CD14-positive monocyte (primary cell): ENCODE measurements at regions not wholly inside any gene's neighbourhood (a gene's known extent, or its start where the extent isn't known, plus 50 kb on each side); places are given as distances from the start of the nearest gene placed in this dataset.

Experiments
- DNase-seq, 3 donors: peaks; one replicate each; pipeline ENCODE4 v3.0.0-alpha.2; 2011 to 2022
- H2AFZ ChIP-seq: 2 replicates; pipeline ENCODE4 v1.6.0; 2012; ENCODE audit warnings: mild to moderate bottlenecking, low read depth, low read length, inconsistent platforms; ENCODE audit not compliant: insufficient read depth, poor library complexity, severe bottlenecking
- H3K27ac ChIP-seq, 2 donors: 1 replicate in 1 of 2; 2 replicates in 1 of 2; pipeline ENCODE4 v1.5.1; 2012 to 2013; ENCODE audit warnings: low read length in 2 of 2, control low read depth in 1 of 2, inconsistent platforms in 1 of 2, low read depth in 1 of 2, mild to moderate bottlenecking in 1 of 2
- H3K27me3 ChIP-seq, 2 donors: one replicate each; pipeline versions ENCODE4 v1.6.0 to v1.6.1; 2011 to 2013; ENCODE audit warnings: low read length in 2 of 2; ENCODE audit not compliant: control insufficient read depth in 2 of 2, insufficient read depth in 2 of 2
- H3K36me3 ChIP-seq, 2 donors: replicated peaks in 1 of 2; 1 replicate in 1 of 2; 2 replicates in 1 of 2; pipeline versions ENCODE4 v1.5.1 to v1.6.1; 2012 to 2013; ENCODE audit warnings: low read length in 2 of 2, control low read depth in 1 of 2, inconsistent platforms in 1 of 2, mild to moderate bottlenecking in 1 of 2; ENCODE audit not compliant: insufficient read depth in 2 of 2, control insufficient read depth in 1 of 2
- H3K4me1 ChIP-seq, 2 donors: 1 replicate in 1 of 2; 2 replicates in 1 of 2; pipeline versions ENCODE4 v1.5.1 to v1.6.1; 2012 to 2013; ENCODE audit warnings: low read length in 2 of 2, control low read depth in 1 of 2, inconsistent platforms in 1 of 2, mild to moderate bottlenecking in 1 of 2, moderate library complexity in 1 of 2; ENCODE audit not compliant: insufficient read depth in 2 of 2, control insufficient read depth in 1 of 2
- H3K4me2 ChIP-seq: replicated peaks from 2 replicates; pipeline ENCODE3; 2012; ENCODE audit warnings: low read length, moderate library complexity, mild to moderate bottlenecking; ENCODE audit not compliant: poor library complexity, severe bottlenecking; ENCODE audit errors: extremely low read depth
- H3K4me3 ChIP-seq, 3 experiments: fragments of 200-600 bp in 1 of 3; sonication (generic) in 1 of 3; replicated peaks in 1 of 3; 1 replicate in 2 of 3; 2 replicates in 1 of 3; pipeline ENCODE4 v1.5.1; 2011 to 2013; ENCODE audit warnings: low read length in 3 of 3, mild to moderate bottlenecking in 3 of 3, control low read depth in 2 of 3, low read depth in 2 of 3, inconsistent platforms in 1 of 3, moderate library complexity in 1 of 3
- H3K79me2 ChIP-seq: 2 replicates; pipeline ENCODE4 v1.6.0; 2012; ENCODE audit warnings: mild to moderate bottlenecking, control low read depth, inconsistent platforms, low read length, moderate library complexity; ENCODE audit not compliant: insufficient read depth
- H3K9ac ChIP-seq: 2 replicates; pipeline ENCODE4 v1.6.0; 2017; ENCODE audit warnings: low read length, mild to moderate bottlenecking; ENCODE audit not compliant: insufficient read depth, poor library complexity, severe bottlenecking
- H3K9me3 ChIP-seq, 2 donors: replicated peaks in 1 of 2; 1 replicate in 1 of 2; 2 replicates in 1 of 2; pipeline versions ENCODE4 v1.5.1 to v1.6.1; 2012 to 2013; ENCODE audit warnings: low read length in 2 of 2, control low read depth in 1 of 2; ENCODE audit not compliant: control insufficient read depth in 1 of 2, insufficient read depth in 1 of 2
- H4K20me1 ChIP-seq: 2 replicates; pipeline ENCODE4 v1.6.0; 2012; ENCODE audit warnings: mild to moderate bottlenecking, low read length, control low read depth, moderate library complexity; ENCODE audit not compliant: insufficient read depth
- H3K27ac Mint-ChIP-seq, 7 donors: one replicate each; pipeline ENCODE4 v1.8.0; 2020; ENCODE audit warnings: mild to moderate bottlenecking in 7 of 7, mixed read lengths in 7 of 7, moderate library complexity in 6 of 7, inconsistent platforms in 2 of 7
- H3K27me3 Mint-ChIP-seq, 3 donors: one replicate each; pipeline ENCODE4 v1.8.0; 2021 to 2022; ENCODE audit warnings: low read depth in 3 of 3, mild to moderate bottlenecking in 3 of 3, mixed read lengths in 3 of 3, moderate library complexity in 3 of 3, inconsistent platforms in 1 of 3
- H3K36me3 Mint-ChIP-seq, 2 donors: one replicate each; pipeline ENCODE4 v1.8.0; 2020; ENCODE audit warnings: mixed read lengths in 2 of 2, inconsistent platforms in 1 of 2, mild to moderate bottlenecking in 1 of 2
- H3K4me1 Mint-ChIP-seq: one replicate; pipeline ENCODE4 v1.8.0; 2020; ENCODE audit warnings: mild to moderate bottlenecking, mixed read lengths
- H3K4me3 Mint-ChIP-seq, 2 donors: one replicate each; pipeline ENCODE4 v1.8.0; 2020; ENCODE audit warnings: mild to moderate bottlenecking in 2 of 2, mixed read lengths in 2 of 2, moderate library complexity in 1 of 2
- H3K9me3 Mint-ChIP-seq, 7 donors: one replicate each; pipeline ENCODE4 v1.8.0; 2020 to 2022; ENCODE audit warnings: mixed read lengths in 7 of 7, mild to moderate bottlenecking in 6 of 7, moderate library complexity in 6 of 7, inconsistent platforms in 2 of 7
- CTCF ChIP-seq: fragments of 200-600 bp; IDR thresholded peaks from one replicate; pipeline ENCODE4 v1.8.0; 2022; ENCODE audit warnings: antibody characterized with exemption, mild to moderate bottlenecking
- WGBS: methylation state at CpG from one replicate; pipeline ENCODE4 v1.1.5; 2013; ENCODE audit warnings: missing lambda C conversion rate; ENCODE audit not compliant: insufficient coverage; 5-methylcytosine and 5-hydroxymethylcytosine counted together
- intact Hi-C, 2 donors: fragments of 100-400 bp; cut with micrococcal nuclease; formaldehyde crosslinking; loops; one replicate each; pipeline versions ENCODE4 v1.15.0 to v1.15.1; 2023

DNA sequence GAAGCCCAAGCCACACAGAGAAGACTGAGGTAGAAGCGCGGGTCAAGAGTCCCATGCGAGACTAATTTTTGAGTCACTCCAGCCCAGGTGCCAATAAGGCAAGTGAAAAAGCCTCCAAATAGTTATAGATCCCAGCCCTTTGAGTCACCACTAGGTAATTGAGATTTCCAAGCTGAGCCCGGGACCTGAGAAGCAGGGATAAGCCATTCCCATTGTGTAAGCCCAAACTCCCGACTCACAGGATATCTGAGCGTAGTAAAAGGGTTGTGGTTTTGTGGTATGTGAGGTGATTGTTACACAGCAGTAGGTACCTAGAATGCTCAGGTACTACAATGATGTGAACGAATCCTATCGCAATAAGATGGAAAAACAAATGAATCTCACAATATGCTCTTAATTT lies 560.7 kb downstream of the DSC3 start:
- H3K79me2 ChIP-seq: no peaks in the 10 kb centered on the region
- Mint-ChIP-seq H3K36me3 (no peaks in the 10 kb centered on the region), H3K4me3 (no peak overlapping the region), H3K4me1 (no peaks in the 10 kb centered on the region), H3K27ac (no peak overlapping the region), H3K9me3 (peaks cover 0 to 6% (median 2%) of the 10 kb centered on the region in 7 donors), H3K27me3 (peaks cover 0 to 2% (median 0%) of the 10 kb centered on the region in 3 donors)
- H3K9ac ChIP-seq: no peak overlapping the region
- no peak overlapping the region for H3K4me2 ChIP-seq
- no peaks in the 10 kb centered on the region for H4K20me1 ChIP-seq
- no peaks in the 10 kb centered on the region for H3K27me3 ChIP-seq
- no peak overlapping the region for H2AFZ ChIP-seq
- H3K9me3 ChIP-seq: no peaks in the 10 kb centered on the region
- H3K4me3 ChIP-seq: no peak overlapping the region
- TF ChIP-seq CTCF: no peak
- H3K4me1 ChIP-seq: no peaks in the 10 kb centered on the region
- intact Hi-C loops: no loop called here
- no peak overlapping the region for H3K27ac ChIP-seq
- no peaks in the 10 kb centered on the region for H3K36me3 ChIP-seq
- WGBS: 67% methylated on average over 1 of the region's 8 CpGs
- no peak for DNase-seq

DNA sequence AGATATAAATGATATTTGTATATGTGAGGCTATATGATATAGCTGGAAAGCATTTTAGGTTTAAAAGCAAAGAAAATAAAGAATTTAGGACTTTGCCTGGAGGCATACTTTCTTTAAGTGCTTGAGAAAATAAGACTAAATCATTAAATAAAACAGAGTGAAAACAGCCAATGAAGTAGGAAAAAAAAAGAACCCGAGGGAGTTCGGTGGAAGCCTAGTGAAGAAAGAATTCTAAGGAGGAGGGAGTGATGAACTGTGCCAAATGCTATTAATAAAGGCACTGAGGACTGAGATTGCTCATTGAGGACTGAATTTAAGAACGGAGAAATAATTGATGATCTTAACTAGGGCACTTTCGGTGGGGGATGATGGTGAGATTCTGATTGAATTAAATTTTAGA lies 573.5 kb downstream of the DSC3 start:
- no peaks in the 10 kb centered on the region for H3K4me1 ChIP-seq
- no peak for TF ChIP-seq CTCF
- Mint-ChIP-seq H3K4me1 (no peaks in the 10 kb centered on the region), H3K27ac (no peak overlapping the region), H3K36me3 (no peaks in the 10 kb centered on the region), H3K9me3 (peaks cover 0 to 4% (median 0%) of the 10 kb centered on the region in 7 donors), H3K27me3 (no peaks in the 10 kb centered on the region), H3K4me3 (no peak overlapping the region)
- no peaks in the 10 kb centered on the region for H3K79me2 ChIP-seq
- H3K4me3 ChIP-seq: no peak overlapping the region
- intact Hi-C loops: no loop called here
- H3K9ac ChIP-seq: no peak overlapping the region
- H3K27ac ChIP-seq: no peak overlapping the region
- no peaks in the 10 kb centered on the region for H3K27me3 ChIP-seq
- no peak overlapping the region for H2AFZ ChIP-seq
- WGBS: 90% methylated on average over 2 of the region's 4 CpGs
- H3K9me3 ChIP-seq: no peaks in the 10 kb centered on the region
- no peak overlapping the region for H3K4me2 ChIP-seq
- DNase-seq: no peak
- no peaks in the 10 kb centered on the region for H4K20me1 ChIP-seq
- no peaks in the 10 kb centered on the region for H3K36me3 ChIP-seq
